B cell (primary cell): ENCODE measurements at regions not wholly inside any gene's neighbourhood (a gene's known extent, or its start where the extent isn't known, plus 50 kb on each side); places are given as distances from the start of the nearest gene placed in this dataset.

ENCODE experiments used
- ATAC-seq: fragments of 200-7000 bp; cut with Tn5 transposase; one replicate; pipeline ENCODE4 v1.10.0; 2021; ENCODE audit warnings: low read depth, mild to moderate bottlenecking, moderate number of reproducible peaks, moderate library complexity
- CTCF ChIA-PET: fragments of 350-600 bp; sonication (Branson Sonifier 250); formaldehyde crosslinking; loops from one replicate; lab custom pipeline; 2021; ENCODE audit warnings: antibody characterized with exemption, inconsistent platforms; lab: Charles Lee
- POLR2A ChIA-PET: fragments of 350-600 bp; sonication (Branson Sonifier 250); formaldehyde crosslinking; loops from one replicate; lab custom pipeline; 2021; ENCODE audit warnings: antibody characterized with exemption; lab: Charles Lee
- DNase-seq: peaks from one replicate; pipeline ENCODE4 v3.0.0; 2013
- H2AFZ ChIP-seq: 2 replicates; pipeline ENCODE4 v1.6.1; 2012; ENCODE audit warnings: mild to moderate bottlenecking, low read depth, low read length; ENCODE audit not compliant: insufficient read depth, poor library complexity, severe bottlenecking
- H3K27ac ChIP-seq, 2 donors: 1 replicate in 1 of 2; 2 replicates in 1 of 2; pipeline ENCODE4 v1.5.1; 2012 to 2013; ENCODE audit warnings: low read length in 2 of 2, mild to moderate bottlenecking in 2 of 2, moderate library complexity in 1 of 2
- H3K27me3 ChIP-seq, 4 experiments: fragments of 200-600 bp in 1 of 4; sonication (generic) in 1 of 4; replicated peaks in 1 of 4; 1 replicate in 2 of 4; 2 replicates in 2 of 4; pipeline versions ENCODE4 v1.6.1 to v1.7.0; 2013 to 2016; ENCODE audit warnings: low read length in 3 of 4, mild to moderate bottlenecking in 2 of 4, mixed read lengths in 1 of 4, moderate library complexity in 1 of 4; ENCODE audit not compliant: insufficient read depth in 4 of 4, control insufficient read depth in 3 of 4; ENCODE audit errors: control extremely low read depth in 1 of 4
- H3K36me3 ChIP-seq, 2 experiments: replicated peaks in 1 of 2; 1 replicate in 1 of 2; 2 replicates in 1 of 2; pipeline versions ENCODE4 v1.6.1 to v1.7.1; 2013; ENCODE audit warnings: low read length in 1 of 2; ENCODE audit not compliant: insufficient read depth in 2 of 2, control insufficient read depth in 1 of 2; ENCODE audit errors: control extremely low read depth in 1 of 2, extremely low read depth in 1 of 2
- H3K4me1 ChIP-seq, 2 donors: fragments of 200-600 bp in 1 of 2; sonication (generic) in 1 of 2; 1 replicate in 1 of 2; 2 replicates in 1 of 2; pipeline versions ENCODE4 v1.5.1 to v1.6.1; 2013 to 2017; ENCODE audit warnings: low read length in 2 of 2; ENCODE audit not compliant: control insufficient read depth in 2 of 2, insufficient read depth in 2 of 2
- H3K4me2 ChIP-seq: replicated peaks from 2 replicates; pipeline ENCODE3; 2012; ENCODE audit warnings: mild to moderate bottlenecking, low read depth, low read length; ENCODE audit not compliant: poor library complexity, severe bottlenecking
- H3K4me3 ChIP-seq, 5 experiments: fragments of 200-600 bp in 1 of 5; sonication (generic) in 1 of 5; 1 replicate in 3 of 5; 2 replicates in 2 of 5; pipeline versions ENCODE4 v1.5.1 to v1.7.0; 2011 to 2016; ENCODE audit warnings: low read length in 4 of 5, mild to moderate bottlenecking in 4 of 5, low read depth in 2 of 5, control low read depth in 1 of 5, moderate library complexity in 1 of 5; ENCODE audit not compliant: insufficient read depth in 1 of 5; ENCODE audit errors: control extremely low read depth in 1 of 5, extremely low read depth in 1 of 5
- H3K79me2 ChIP-seq: fragments of 200-600 bp; sonication (generic); one replicate; pipeline ENCODE4 v1.6.0; 2016; ENCODE audit warnings: low read length; ENCODE audit not compliant: control insufficient read depth, insufficient read depth
- H3K9ac ChIP-seq: fragments of 200-600 bp; sonication (generic); 2 replicates; pipeline ENCODE4 v1.6.1; 2017; ENCODE audit warnings: mild to moderate bottlenecking, low read length, moderate library complexity
- H3K9me3 ChIP-seq, 3 donors: one replicate each; pipeline versions ENCODE4 v1.6.1 to v1.7.1; 2013; ENCODE audit warnings: low read length in 2 of 3; ENCODE audit not compliant: control insufficient read depth in 2 of 3, insufficient read depth in 1 of 3; ENCODE audit errors: control extremely low read depth in 1 of 3
- H4K20me1 ChIP-seq: 2 replicates; pipeline ENCODE4 v1.6.0; 2012; ENCODE audit warnings: mild to moderate bottlenecking, low read length; ENCODE audit not compliant: insufficient read depth, control insufficient read depth, poor library complexity, severe bottlenecking
- H3K27ac Mint-ChIP-seq: one replicate; pipeline ENCODE4 v1.8.0; 2021; ENCODE audit warnings: mixed read lengths
- H3K27me3 Mint-ChIP-seq: one replicate; pipeline ENCODE4 v1.8.0; 2021; ENCODE audit warnings: mixed read lengths
- H3K4me1 Mint-ChIP-seq: one replicate; pipeline ENCODE4 v1.8.0; 2021; ENCODE audit warnings: mixed read lengths
- H3K4me3 Mint-ChIP-seq: one replicate; pipeline ENCODE4 v1.8.0; 2021; ENCODE audit warnings: mixed read lengths
- H3K9me3 Mint-ChIP-seq: one replicate; pipeline ENCODE4 v1.8.0; 2022; ENCODE audit warnings: mixed read lengths; ENCODE audit not compliant: insufficient read depth
- EZH2 ChIP-seq: IDR thresholded peaks from 2 replicates; pipeline ENCODE4 v1.6.1; 2012; ENCODE audit warnings: borderline replicate concordance, low read depth, mild to moderate bottlenecking, moderate library complexity, low read length; ENCODE audit not compliant: insufficient read depth, poor library complexity, severe bottlenecking
- WGBS: methylation state at CpG from one replicate; pipeline ENCODE4 v1.1.5; 2013; ENCODE audit warnings: missing lambda C conversion rate; ENCODE audit not compliant: insufficient coverage; 5-methylcytosine and 5-hydroxymethylcytosine counted together
- intact Hi-C: fragments of 100-400 bp; cut with micrococcal nuclease; formaldehyde crosslinking; loops from one replicate; pipeline ENCODE4 v1.10.0; 2022
- TF ChIP-seq, protein P1 (sequence below): fragments of 200-600 bp; IDR thresholded peaks from one replicate; pipeline ENCODE4 v1.8.0; 2022; ENCODE audit warnings: antibody characterized with exemption, mild to moderate bottlenecking

DNA sequence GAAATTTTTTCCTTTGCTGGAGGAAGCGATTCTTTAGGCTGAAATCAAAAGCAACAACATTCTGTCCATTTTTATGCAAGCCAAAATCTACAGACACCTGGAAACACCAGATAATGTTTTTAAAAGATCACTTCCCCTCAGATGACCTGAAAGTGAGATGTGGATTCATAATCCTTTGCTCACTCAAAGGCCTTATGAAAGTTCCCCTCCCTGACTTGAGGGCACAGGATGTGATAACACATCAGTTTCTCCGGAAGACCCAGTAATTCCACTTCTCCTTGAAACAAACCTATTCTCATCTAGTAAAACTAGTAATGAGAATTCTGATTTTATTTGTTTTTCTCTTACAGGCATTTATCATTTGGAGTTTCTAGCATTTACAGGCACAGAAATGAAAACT, 218.3 kb upstream of the RND3 start:
- Mint-ChIP-seq H3K9me3 (no peaks in the 10 kb centered on the region), H3K27me3 (no peaks in the 10 kb centered on the region), H3K4me1 (no peaks in the 10 kb centered on the region), H3K27ac (no peak overlapping the region), H3K4me3 (no peak overlapping the region)
- intact Hi-C loops: no loop called here
- Histone ChIP-seq H4K20me1 (no peaks in the 10 kb centered on the region), H3K4me2 (no peak overlapping the region), H3K4me3 (no peak overlapping the region), H3K79me2 (no peaks in the 10 kb centered on the region), H3K27ac (no peak overlapping the region), H3K9ac (no peak overlapping the region), H3K36me3 (no peaks in the 10 kb centered on the region), H3K4me1 (no peaks in the 10 kb centered on the region), H3K9me3 (no peaks in the 10 kb centered on the region), H3K27me3 (no peaks in the 10 kb centered on the region), H2AFZ (no peak overlapping the region)
- DNase-seq (no peak), ATAC-seq (no peak)
- WGBS: 50% methylated on average over 1 of the region's 2 CpGs
- no peak for TF ChIP-seq EZH2
- TF ChIP-seq, protein P1, sequence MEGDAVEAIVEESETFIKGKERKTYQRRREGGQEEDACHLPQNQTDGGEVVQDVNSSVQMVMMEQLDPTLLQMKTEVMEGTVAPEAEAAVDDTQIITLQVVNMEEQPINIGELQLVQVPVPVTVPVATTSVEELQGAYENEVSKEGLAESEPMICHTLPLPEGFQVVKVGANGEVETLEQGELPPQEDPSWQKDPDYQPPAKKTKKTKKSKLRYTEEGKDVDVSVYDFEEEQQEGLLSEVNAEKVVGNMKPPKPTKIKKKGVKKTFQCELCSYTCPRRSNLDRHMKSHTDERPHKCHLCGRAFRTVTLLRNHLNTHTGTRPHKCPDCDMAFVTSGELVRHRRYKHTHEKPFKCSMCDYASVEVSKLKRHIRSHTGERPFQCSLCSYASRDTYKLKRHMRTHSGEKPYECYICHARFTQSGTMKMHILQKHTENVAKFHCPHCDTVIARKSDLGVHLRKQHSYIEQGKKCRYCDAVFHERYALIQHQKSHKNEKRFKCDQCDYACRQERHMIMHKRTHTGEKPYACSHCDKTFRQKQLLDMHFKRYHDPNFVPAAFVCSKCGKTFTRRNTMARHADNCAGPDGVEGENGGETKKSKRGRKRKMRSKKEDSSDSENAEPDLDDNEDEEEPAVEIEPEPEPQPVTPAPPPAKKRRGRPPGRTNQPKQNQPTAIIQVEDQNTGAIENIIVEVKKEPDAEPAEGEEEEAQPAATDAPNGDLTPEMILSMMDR: no peak
- CTCF ChIA-PET: no interaction called here
- POLR2A ChIA-PET: no interaction called here

DNA sequence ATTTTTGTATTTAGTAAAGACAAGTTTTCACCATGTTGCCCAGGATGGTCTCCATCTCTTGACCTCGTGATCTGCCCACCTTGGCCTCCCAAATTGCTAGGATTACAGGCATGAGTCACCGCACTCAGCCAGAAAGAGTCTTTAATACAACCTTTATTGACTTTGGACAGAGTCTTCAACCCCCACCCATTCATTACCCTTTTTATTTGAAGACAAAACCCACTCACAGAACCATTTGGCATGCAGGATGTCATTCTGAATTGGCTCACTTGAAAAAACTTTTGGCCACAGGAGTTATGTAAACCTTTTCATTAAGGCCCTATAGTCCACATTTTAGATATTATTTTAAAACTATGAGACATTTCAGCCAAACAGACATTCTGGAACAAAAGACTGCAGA, 217.9 kb upstream of the RND3 start:
- H3K4me1 ChIP-seq: no peaks in the 10 kb centered on the region
- H3K9me3 ChIP-seq: no peaks in the 10 kb centered on the region
- no peak overlapping the region for H3K9ac ChIP-seq
- H3K27ac ChIP-seq: no peak overlapping the region
- DNase-seq (no peak), ATAC-seq (no peak)
- no peak overlapping the region for H3K4me3 ChIP-seq
- intact Hi-C loops: no loop called here
- no peak overlapping the region for H3K4me2 ChIP-seq
- ChIA-PET POLR2A (no interaction called here), CTCF (no interaction called here)
- no peaks in the 10 kb centered on the region for H3K79me2 ChIP-seq
- H3K36me3 ChIP-seq: no peaks in the 10 kb centered on the region
- H4K20me1 ChIP-seq: no peaks in the 10 kb centered on the region
- no peak overlapping the region for H3K27ac Mint-ChIP-seq
- WGBS: 75% methylated on average over 2 of the region's 2 CpGs
- H3K4me1 Mint-ChIP-seq: no peaks in the 10 kb centered on the region
- no peak overlapping the region for H3K4me3 Mint-ChIP-seq
- no peaks in the 10 kb centered on the region for H3K9me3 Mint-ChIP-seq
- H2AFZ ChIP-seq: no peak overlapping the region
- H3K27me3 ChIP-seq: no peaks in the 10 kb centered on the region
- TF ChIP-seq EZH2: no peak
- TF ChIP-seq, protein P1: no peak
- H3K27me3 Mint-ChIP-seq: no peaks in the 10 kb centered on the region
